ENCODE measurements at regions not wholly inside any gene's neighbourhood (a gene's known extent, or its start where the extent isn't known, plus 50 kb on each side); places are given as distances from the start of the nearest gene placed in this dataset.

DNA sequence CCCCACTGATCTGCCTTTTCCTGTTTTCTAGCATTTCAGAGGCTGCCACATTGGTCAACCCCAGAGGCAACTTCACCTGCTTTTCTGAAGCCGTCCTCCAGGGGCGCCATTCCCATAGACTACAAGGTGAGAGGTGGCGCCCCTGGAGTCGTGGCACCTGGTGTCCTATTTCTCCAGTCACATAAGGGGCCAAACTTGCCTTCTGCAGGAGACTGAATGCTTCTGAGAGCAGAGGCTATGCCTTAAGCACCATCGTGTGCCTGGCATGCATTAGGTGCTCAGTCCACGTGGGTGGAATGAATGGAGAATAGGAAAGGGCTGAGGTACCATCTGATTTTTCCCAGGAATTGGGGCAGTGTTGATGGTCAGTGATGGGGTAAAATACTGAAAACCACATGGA is 164.8 kb downstream of the HAPSTR1 start:
- no peak for DNase-seq

- no peak for DNase-seq
These were observed 166.4 kb downstream of the HAPSTR1 start for GRCh38 chr16:9257843-9258242.

- DNase-seq, result no peak
These were observed 167.1 kb downstream of the HAPSTR1 start for GRCh38 chr16:9258423-9259051.

DNA sequence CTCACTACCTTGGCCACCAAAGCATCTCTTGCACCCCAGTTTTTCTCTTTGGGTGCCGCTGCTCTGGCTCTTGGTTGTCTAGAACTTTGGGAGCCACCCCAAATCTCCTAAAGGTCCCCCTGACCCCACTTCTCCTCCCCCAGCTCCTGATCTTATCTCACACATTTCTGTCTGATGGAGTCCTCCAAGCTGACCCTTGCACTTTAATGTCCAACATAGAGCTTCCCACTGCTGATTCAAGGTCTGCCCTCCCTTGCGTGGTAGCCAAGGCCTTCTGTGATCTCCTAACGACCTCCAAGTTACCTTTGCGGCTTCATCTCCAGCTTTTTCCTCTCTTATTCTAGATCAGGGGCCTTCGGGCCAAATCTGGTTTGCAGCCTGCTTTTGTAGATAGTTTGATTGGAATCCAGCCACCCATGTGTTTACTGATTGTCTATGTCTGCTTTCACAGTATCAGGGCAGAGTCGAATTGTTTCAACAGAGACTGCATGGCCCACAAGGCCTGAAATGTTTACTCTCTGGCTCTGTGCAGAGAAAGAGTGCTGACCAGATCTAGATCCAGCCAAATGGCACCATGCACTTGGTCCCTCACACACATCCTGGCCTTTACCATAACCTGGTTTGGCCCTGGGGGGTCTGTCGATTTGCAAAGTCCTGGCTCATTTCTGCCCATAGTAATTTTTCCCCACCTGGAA is 168.6 kb downstream of the HAPSTR1 start:
- DNase-seq, result no peak

GRCh38 chr16:9260666-9261065 is 169.2 kb downstream of the HAPSTR1 start:
- no peak for DNase-seq

DNA sequence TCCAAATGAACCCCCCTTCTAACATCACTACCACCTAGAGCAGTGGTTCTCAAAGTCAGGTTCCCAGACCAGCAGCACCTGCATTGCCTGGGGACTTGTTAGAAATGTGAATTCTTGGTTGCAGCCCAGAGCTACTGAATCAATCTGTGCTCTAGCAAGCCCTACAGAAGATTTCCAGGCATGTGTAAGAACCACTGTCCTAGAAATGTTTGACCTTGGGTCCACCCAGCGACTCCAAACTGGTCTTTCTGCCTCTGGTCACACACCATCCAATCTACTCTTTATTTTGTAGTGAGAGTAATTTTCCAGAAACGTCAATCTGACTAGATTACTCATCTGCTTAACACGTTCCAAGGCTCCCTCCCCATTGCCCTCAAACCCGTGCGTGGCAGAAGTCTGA is 169.9 kb downstream of the HAPSTR1 start:
- no peak for DNase-seq

DNA sequence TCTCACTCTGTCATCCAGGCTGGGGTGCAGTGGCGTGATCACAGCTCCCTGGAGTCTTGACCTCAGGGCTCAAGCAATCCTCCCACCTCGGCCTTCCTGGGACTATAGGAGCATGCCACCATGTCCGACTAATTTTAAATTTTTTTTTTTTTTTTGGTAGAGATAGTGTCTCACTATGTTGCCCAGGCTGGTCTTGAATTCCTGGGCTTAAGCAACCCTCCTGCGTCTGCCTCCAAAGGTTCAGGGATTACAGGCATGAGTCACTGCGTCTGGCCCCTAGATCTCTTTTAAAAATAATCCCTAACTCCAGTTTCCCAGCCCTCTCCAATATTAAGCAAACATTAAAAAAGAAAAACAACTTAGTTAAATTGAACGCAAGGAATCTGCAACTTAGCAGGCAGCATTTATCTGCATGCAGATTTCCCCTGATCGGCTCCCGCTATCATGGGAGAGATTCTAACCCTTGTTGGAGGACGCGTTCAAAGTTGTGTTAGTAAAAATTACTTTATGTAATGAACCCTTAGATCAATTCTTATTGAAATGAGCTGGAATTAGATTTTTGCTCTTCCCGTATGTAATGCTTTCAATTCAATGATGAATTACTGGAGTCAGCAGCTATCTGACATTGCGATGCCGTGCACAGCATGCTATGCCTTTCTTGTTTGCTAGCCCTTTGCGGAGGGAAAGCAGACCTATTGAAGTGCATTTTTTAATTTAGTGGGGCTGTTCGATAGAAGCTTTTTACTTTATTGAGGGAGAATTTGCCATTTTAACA is 171.7 kb downstream of the HAPSTR1 start:
- DNase-seq, result no peak

DNA sequence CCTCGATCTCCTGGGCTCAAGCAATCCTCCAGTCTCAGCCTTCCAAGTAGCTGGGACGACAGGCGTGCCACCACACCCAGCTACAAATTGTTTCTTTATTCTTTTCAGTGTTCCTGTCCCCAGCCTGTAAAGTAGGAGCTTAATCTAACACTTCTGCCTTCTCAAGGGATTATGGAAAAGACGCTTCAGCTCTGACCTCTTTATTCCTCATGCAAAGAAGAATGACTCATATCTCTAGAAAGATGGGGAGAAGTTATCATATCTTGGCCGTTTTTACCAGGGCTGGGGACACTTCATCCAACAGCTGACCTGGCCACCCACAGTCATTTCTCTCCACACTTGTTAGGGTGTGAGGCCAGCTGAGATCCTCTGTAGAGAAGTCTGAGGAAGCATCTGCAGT is 172.6 kb downstream of the HAPSTR1 start:
- DNase-seq, result no peak

- DNase-seq, result no peak
These were observed 177.0 kb downstream of the HAPSTR1 start for GRCh38 chr16:9268446-9268845.

DNA sequence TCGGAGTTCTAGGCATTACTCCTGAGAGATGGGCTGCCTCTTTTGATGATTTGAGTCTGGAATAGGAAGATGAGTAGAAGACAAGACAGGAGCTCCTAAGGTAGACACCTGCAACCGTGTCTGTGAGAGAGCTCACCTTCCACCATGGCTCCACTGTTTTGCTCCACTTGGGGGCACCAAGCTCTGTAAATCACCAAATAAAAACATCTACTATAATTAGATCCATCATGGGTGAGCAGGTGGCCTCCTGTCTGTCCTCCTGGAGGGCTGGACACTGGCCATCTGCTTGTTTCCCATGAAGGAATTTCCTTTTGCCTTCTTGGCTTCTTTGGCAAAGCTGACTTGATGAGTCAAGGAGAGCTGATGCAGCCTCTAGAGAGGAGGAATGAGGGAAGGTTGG is 179.0 kb downstream of the HAPSTR1 start:
- no peak for DNase-seq

DNA sequence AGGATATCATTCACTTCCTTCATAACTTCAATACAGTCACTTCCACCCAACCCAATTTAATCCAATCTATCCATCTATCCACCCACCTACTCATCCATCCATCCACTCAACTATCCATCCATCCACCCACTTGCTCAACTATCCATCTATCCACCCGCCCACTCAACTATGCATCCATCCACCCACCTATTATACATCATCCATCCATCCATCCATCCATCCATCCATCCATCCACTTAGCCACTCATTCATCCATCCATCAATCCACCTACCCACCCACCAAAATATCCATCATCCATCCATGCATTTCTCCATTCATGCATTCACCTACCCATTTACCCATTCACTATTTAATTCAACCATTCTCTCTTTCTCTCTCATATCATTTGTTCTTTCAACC is 179.5 kb downstream of the HAPSTR1 start:
- no peak for DNase-seq

GRCh38 chr16:9271841-9272240 is 180.4 kb downstream of the HAPSTR1 start:
- no peak for DNase-seq

- DNase-seq, result no peak
These were observed 183.9 kb downstream of the HAPSTR1 start for GRCh38 chr16:9275377-9275776.

DNA sequence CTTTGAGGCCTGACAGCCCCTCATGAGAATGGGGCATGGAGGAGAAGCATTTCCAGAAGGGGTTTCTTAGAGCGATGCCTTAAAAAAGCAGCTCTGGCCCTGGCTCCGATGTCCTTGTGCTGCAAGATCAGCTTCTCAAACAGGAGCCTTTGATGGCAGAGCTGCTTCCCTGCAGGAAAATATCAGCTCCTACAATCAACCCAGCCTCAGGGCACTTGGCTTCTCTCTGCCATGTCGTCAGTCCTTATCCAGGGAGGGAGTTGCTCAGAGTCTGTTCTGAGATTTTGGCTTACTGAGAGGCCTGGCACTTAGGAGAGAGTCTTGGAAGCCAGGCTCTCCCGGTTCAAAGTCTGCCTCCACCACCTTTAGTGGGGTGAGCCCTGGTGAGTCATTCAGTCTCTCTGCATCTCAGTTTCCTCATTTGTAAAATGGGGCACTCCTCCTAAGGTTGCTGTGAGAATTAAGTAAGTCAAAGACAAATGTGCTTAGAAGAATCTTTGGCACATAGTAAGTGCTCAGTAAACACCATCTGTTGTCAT is 184.4 kb downstream of the HAPSTR1 start:
- no peak for DNase-seq

DNA sequence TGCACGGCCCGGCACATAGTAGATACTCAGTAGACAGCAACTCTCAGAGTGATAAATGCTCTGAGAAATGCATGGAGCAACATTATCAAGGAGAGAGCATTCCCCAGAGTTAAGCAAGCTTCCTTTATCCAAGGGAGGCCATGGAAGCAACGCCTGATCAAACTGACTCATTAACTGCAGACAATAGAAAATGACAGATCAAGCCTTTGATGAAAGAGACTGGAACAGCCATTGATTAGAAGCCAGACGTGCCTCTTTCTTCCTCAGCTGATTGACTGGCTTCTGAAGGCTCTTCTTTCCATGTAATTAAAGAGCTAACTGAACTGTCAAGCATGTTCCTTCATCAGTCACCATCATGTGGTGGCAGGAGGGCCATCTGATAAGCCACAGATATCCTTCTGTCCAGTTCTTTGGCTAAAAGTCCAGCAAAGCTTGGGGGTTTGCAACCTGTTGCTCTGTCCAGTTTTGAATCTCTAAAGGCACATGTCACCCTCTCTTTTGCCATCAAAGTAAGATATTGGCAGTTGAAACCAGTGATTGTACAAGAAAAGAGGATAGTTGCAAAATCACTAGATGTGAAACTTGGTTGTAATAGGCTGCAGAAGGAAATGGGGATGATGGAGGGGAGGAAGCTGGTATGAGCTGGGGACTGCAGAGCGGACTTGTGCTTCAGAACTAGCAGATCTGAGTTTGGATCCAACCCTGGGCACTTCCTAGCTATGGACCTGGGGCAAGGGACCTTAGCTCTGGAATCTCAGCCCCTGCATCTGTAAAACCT is 188.0 kb downstream of the HAPSTR1 start:
- DNase-seq, result no peak

GRCh38 chr16:9280069-9280466 is 188.6 kb downstream of the HAPSTR1 start:
- no peak for DNase-seq

GRCh38 chr16:9286930-9287329 is 195.5 kb downstream of the HAPSTR1 start:
- no peak for DNase-seq

DNA sequence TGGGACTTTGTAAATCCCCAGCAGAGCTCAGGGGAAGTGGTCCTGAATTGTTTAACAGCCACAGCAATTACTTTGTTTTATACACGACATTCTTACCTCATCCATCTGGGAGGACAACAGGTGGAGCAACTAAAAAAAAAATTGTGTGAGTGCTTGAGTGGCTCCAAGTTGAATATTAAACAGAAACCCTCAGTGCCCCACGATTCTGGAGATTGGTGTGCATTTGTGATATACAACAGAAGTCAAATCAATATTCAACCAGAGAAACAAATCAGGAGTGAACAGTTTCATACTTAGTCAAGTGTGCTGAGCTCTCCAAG is 204.8 kb downstream of the HAPSTR1 start:
- DNase-seq, result no peak

- no peak for DNase-seq
These were observed 206.1 kb downstream of the HAPSTR1 start for GRCh38 chr16:9297437-9298113.

- no peak for DNase-seq
These were observed 208.8 kb downstream of the HAPSTR1 start for GRCh38 chr16:9300252-9300651.

DNA sequence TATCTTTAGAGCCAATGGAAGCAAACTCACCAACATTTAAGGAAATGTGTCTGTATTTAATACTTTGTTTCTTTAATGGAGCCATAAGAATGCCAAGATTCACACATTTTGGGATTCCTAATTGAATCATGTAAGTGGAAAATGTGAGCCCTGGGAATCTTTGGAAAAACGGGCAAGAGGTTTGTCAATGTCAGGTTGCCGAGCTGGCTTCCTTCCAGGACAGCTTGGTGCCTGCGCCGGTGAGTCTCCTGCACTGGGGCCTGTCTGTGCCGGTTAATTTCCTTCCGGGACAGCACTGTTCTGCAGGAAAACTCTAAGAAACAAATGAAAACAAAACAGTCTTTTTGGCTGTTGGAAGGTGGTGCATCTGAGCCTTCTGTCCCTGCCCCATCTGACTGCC is 210.6 kb downstream of the HAPSTR1 start:
- no peak for DNase-seq

DNA sequence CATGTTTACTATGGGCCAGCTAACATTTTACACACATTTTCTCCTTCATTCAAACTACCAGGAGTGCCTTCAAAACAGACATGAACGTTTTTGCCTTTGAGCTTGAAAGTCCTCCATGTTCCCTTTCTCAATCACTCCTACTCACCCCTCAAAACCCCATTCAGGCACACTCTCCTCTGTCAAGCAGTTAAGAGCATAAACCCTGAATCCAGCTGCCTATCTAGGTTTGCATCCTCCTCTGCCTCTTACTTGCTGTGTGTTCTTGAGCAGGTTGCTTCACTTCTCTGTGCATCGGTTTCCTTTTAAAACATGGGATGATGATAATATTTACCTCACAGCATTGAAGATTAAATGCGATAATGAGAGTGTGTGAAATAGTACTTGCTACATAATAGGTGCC is 215.3 kb downstream of the HAPSTR1 start:
- no peak for DNase-seq

DNA sequence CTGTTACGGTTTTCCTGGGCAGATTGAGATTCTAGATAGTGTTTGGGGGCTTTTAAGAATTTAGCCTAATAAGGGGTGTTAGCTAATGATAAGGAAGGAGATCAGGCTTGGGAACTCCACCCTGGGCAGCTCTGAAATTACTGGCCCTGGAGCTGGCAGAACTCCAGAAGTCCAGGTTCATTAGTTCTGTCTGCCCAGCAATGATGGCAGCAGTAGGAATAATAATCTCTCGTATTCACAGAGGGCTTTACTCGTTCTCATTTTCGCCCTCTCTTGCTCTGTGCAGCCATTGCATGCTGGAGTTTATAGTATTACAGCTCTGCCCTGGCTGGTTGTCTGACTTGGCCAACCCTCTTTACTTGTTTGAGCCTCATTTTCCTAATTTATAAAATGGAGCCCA is 216.0 kb downstream of the HAPSTR1 start:
- no peak for DNase-seq

Measured in NCI-H2107 (cell line).